Stimulated activated CD8-positive, alpha-beta memory T cell treated with anti-CD3 and anti-CD28 coated beads, Interleukin-15, amount 100 ng/mL, for 48 hours (primary cell): ENCODE measurements at regions not wholly inside any gene's neighbourhood (a gene's known extent, or its start where the extent isn't known, plus 50 kb on each side); places are given as distances from the start of the nearest gene placed in this dataset.
"Not testable (repeated sequence)": the region's sequence is repeated elsewhere in the genome, so short reads cannot be mapped to it uniquely, and the experiment has no call there.

ENCODE experiments used
- DNase-seq, 2 donors: peaks; one replicate each; pipeline ENCODE4 v3.0.0-alpha.2; 2020; ENCODE audit warnings: low read depth in 2 of 2

GRCh38 chr10:33899578-33900531 lies 565.4 kb upstream of the NRP1 start:
- no peak for DNase-seq

- no peak for DNase-seq
These were observed 562.9 kb upstream of the NRP1 start for GRCh38 chr10:33897291-33897752.

- DNase-seq = no peak
These were observed 559.0 kb upstream of the NRP1 start for GRCh38 chr10:33893506-33893905.

GRCh38 chr10:33889371-33889770 lies 554.9 kb upstream of the NRP1 start:
- no peak for DNase-seq

GRCh38 chr10:33887188-33887587 lies 552.7 kb upstream of the NRP1 start:
- DNase-seq = no peak

GRCh38 chr10:33886299-33886698 lies 551.8 kb upstream of the NRP1 start:
- DNase-seq = no peak

GRCh38 chr10:33884604-33885003 lies 550.1 kb upstream of the NRP1 start:
- DNase-seq = no peak

GRCh38 chr10:33883881-33884280 lies 549.4 kb upstream of the NRP1 start:
- DNase-seq = no peak

- no peak for DNase-seq
These were observed 548.5 kb upstream of the NRP1 start for GRCh38 chr10:33882996-33883395.

- DNase-seq = no peak
These were observed 545.8 kb upstream of the NRP1 start for GRCh38 chr10:33880291-33880690.

GRCh38 chr10:33878238-33878786 lies 543.8 kb upstream of the NRP1 start:
- no peak for DNase-seq

GRCh38 chr10:33876584-33877400 lies 542.3 kb upstream of the NRP1 start:
- no peak for DNase-seq

- no peak for DNase-seq
These were observed 541.6 kb upstream of the NRP1 start for GRCh38 chr10:33875924-33876583.

GRCh38 chr10:33871061-33871956 lies 536.8 kb upstream of the NRP1 start:
- DNase-seq = no peak

GRCh38 chr10:33869481-33869880 lies 535.0 kb upstream of the NRP1 start:
- DNase-seq = no peak

- DNase-seq = no peak
These were observed 534.6 kb upstream of the NRP1 start for GRCh38 chr10:33869028-33869427.

- DNase-seq = not testable (repeated sequence)
These were observed 532.8 kb upstream of the NRP1 start for GRCh38 chr10:33867199-33867789.

- DNase-seq = no peak
These were observed 528.9 kb upstream of the NRP1 start for GRCh38 chr10:33863352-33863751.

GRCh38 chr10:33862536-33863105 lies 528.2 kb upstream of the NRP1 start:
- DNase-seq = no peak

GRCh38 chr10:33861833-33862232 lies 527.4 kb upstream of the NRP1 start:
- DNase-seq = no peak
